ENCODE measurements at regions not wholly inside any gene's neighbourhood (a gene's known extent, or its start where the extent isn't known, plus 50 kb on each side); places are given as distances from the start of the nearest gene placed in this dataset.

DNA sequence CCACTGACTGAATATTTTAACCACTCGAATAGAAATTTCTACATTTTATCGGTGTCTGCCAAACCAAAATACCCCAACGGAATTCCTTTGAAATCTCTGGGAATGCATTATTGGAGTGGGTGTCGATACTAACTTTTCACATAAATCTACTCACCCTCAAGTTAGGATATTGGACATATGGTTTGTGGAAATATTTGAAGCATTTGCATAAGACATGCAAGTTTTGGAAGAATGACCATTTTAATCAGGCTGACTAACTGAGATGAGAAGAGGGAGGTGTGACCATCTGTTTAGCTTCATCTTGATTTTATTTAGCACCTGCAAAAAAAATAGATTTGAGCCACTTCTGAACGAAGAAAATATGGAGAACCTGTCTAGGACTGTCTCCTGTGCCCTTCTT is 61.2 kb downstream of the KLF6 start:
- no peaks in the 10 kb centered on the region for H3K4me1 ChIP-seq (ENCODE audit: control insufficient read depth, insufficient read depth, low read length)
- H3K27ac ChIP-seq (ENCODE audit: low read length) = no peak overlapping the region
- no peaks in the 10 kb centered on the region for H3K27me3 ChIP-seq (ENCODE audit: control insufficient read depth in 1 of 2, insufficient read depth in 2 of 2, low read length in 2 of 2)
- H3K36me3 ChIP-seq (ENCODE audit: control insufficient read depth in 2 of 2, insufficient read depth in 2 of 2, low read length in 2 of 2) = no peaks in the 10 kb centered on the region
- H3K4me3 ChIP-seq (ENCODE audit: low read length in 2 of 2) = no peak overlapping the region
- H3K9ac ChIP-seq (ENCODE audit: low read length in 2 of 2) = no peak overlapping the region
- no peaks in the 10 kb centered on the region for H3K9me3 ChIP-seq (ENCODE audit: control insufficient read depth in 2 of 2, low read length in 2 of 2)

DNA sequence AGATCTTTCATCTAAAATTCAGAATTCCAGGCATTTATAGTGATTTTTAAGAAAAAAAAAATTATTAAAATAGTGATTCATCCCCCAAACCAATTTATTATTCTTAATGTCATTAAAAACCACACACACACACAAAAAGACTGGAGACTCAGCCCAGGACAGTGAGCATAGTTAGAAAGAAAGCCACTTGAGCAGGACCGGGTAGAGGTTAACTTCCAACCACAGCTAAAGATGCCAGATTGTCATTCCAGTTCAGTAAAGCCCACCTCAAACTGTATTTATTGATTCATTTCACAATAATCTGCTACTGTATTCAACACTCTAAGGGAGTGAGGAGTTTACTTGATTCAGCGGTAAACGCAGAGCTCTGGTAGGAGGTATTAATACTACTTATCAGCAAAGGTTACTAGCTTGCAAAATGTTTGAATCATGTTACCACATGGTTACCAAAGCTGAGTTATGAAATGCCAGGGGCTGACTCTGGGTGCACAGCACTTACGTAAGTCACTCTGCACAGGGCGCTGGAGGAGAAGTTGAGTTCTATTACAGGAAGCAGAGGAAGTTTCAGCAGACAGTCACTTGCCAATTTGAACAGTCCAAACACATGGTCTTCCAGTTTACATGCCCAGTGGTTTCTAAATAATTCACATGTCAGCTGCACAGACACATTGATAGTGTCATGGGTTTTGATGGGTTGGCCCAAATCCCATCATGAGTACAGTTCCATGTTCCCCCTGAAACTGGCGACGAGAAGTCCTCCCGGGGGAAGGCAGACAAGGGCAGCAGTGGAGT is 64.6 kb downstream of the KLF6 start:
- Histone ChIP-seq H3K36me3 (ENCODE audit: control insufficient read depth in 2 of 2, insufficient read depth in 2 of 2, low read length in 2 of 2) (no peaks in the 10 kb centered on the region), H3K27me3 (ENCODE audit: control insufficient read depth in 1 of 2, insufficient read depth in 2 of 2, low read length in 2 of 2) (no peaks in the 10 kb centered on the region), H3K4me1 (ENCODE audit: control insufficient read depth, insufficient read depth, low read length) (peaks cover 2% of the 10 kb centered on the region), H3K9ac (ENCODE audit: low read length in 2 of 2) (no peak overlapping the region), H3K27ac (ENCODE audit: low read length) (no peak overlapping the region), H3K4me3 (ENCODE audit: low read length in 2 of 2) (no peak overlapping the region), H3K9me3 (ENCODE audit: control insufficient read depth in 2 of 2, low read length in 2 of 2) (no peaks in the 10 kb centered on the region)

DNA sequence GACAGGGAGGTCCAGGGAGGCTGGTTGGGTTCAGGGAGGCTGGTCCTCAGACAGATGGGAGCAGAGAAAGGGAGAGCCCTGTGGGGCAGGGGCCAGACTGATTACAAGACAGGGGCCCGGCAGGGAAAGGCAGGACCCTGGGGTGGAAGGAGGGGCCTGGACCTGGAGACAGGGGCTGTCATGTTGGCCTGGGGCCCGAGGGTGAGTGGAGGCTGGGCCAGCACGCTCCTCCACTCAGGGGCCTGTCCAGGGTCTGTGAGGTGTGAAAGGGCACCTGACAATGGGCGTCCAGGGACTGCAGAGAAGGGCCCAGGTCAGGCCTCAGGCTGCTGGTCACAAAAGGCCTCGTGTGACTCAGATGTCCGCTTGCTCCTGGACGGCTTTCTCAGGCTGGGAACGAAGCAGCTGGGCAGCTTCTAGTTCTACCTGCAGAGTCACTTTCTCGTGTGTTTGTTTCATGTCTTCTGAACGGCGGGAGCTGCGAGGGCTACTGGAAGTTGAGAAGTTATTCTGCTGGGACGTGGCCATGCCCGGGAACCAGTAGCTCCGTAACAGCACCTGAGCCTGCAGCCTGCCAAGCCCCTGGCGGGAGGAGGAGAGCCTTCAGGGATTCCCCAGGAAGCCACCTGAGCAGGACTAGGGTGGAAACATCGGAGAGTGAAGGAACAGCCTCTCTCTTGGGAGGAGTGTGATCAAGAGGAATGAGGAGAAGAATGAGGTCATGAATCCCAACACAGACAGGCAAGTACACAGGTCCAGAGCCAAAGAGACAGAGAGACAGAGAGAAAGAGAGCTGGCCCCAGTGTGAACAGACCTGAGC is 65.8 kb downstream of the KLF6 start:
- H3K4me3 ChIP-seq (ENCODE audit: low read length in 2 of 2) = no peak overlapping the region
- H3K27me3 ChIP-seq (ENCODE audit: control insufficient read depth in 1 of 2, insufficient read depth in 2 of 2, low read length in 2 of 2) = no peaks in the 10 kb centered on the region
- no peak overlapping the region for H3K9ac ChIP-seq (ENCODE audit: low read length in 2 of 2)
- H3K36me3 ChIP-seq (ENCODE audit: control insufficient read depth in 2 of 2, insufficient read depth in 2 of 2, low read length in 2 of 2) = no peaks in the 10 kb centered on the region
- no peaks in the 10 kb centered on the region for H3K9me3 ChIP-seq (ENCODE audit: control insufficient read depth in 2 of 2, low read length in 2 of 2)
- no peak overlapping the region for H3K27ac ChIP-seq (ENCODE audit: low read length)
- peaks cover 5% of the 10 kb centered on the region for H3K4me1 ChIP-seq (ENCODE audit: control insufficient read depth, insufficient read depth, low read length)

DNA sequence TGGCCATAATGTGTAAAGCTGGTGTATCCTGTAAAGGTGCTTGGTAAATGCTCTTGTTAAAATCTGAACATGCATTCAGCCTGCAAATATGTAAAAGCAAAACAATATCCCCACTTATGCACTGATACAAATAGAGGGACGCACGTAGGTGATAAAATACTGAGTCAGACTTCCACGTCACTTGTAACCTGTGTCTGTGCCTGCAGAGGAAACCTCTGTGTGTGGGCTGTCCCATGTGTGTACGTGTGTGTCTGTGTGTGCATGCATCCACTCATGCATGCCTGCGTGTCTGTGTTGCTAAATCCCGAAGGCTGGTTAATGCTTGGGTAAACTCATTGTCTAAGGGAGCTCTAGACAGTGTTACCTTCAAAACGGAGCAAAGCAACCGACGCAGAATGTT is 68.9 kb downstream of the KLF6 start:
- H3K4me3 ChIP-seq (ENCODE audit: low read length in 2 of 2) = no peak overlapping the region
- peaks cover 0 to 8% of the 10 kb centered on the region in 2 donors for H3K9me3 ChIP-seq (ENCODE audit: control insufficient read depth in 2 of 2, low read length in 2 of 2)
- H3K9ac ChIP-seq (ENCODE audit: low read length in 2 of 2) = no peak overlapping the region
- H3K27ac ChIP-seq (ENCODE audit: low read length) = no peak overlapping the region
- H3K36me3 ChIP-seq (ENCODE audit: control insufficient read depth in 2 of 2, insufficient read depth in 2 of 2, low read length in 2 of 2) = no peaks in the 10 kb centered on the region
- H3K27me3 ChIP-seq (ENCODE audit: control insufficient read depth in 1 of 2, insufficient read depth in 2 of 2, low read length in 2 of 2) = no peaks in the 10 kb centered on the region
- H3K4me1 ChIP-seq (ENCODE audit: control insufficient read depth, insufficient read depth, low read length) = peaks cover 5% of the 10 kb centered on the region

DNA sequence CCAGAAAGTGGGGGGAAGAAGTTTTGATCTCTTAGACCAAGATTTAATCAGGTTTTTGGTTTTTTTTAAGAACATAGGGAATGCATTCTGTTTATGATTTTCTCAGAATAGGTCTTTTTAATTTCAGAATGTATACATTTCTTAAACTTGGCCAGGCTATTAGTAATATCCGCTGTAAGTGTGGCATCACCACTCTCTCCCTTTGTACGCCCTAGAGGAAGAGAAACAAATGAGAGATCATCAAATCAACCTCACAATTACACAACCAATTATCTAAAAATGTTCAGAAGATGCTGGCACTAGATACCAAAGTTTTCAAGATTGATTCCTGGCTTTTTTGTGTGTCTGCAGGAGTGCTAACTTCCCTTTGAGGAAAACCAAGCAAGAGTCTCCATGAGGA is 70.0 kb downstream of the KLF6 start:
- Histone ChIP-seq H3K4me1 (ENCODE audit: control insufficient read depth, insufficient read depth, low read length) (peaks cover 5% of the 10 kb centered on the region), H3K9me3 (ENCODE audit: control insufficient read depth in 2 of 2, low read length in 2 of 2) (peaks cover 0 to 8% of the 10 kb centered on the region in 2 donors), H3K9ac (ENCODE audit: low read length in 2 of 2) (no peak overlapping the region), H3K27ac (ENCODE audit: low read length) (no peak overlapping the region), H3K27me3 (ENCODE audit: control insufficient read depth in 1 of 2, insufficient read depth in 2 of 2, low read length in 2 of 2) (no peaks in the 10 kb centered on the region), H3K36me3 (ENCODE audit: control insufficient read depth in 2 of 2, insufficient read depth in 2 of 2, low read length in 2 of 2) (no peaks in the 10 kb centered on the region), H3K4me3 (ENCODE audit: low read length in 2 of 2) (no peak overlapping the region)

DNA sequence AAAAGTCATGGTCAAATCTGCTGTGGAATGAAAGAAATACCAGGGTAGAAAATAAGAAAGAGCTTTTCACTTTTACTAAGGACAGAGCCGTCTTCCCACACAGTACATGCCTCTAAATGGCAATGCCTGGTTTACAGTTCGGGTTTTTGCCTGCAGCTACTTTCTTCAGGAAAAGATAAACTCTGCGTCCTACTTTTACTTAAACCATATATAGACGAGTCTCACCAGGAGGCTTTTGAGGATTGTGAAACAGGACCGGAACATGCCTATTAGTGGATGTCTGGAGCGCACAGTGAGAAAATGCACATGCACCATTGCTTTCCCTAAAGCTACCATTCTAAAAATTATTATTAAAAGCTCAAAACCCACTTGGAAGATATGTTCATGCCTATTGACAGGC is 70.5 kb downstream of the KLF6 start:
- H3K27ac ChIP-seq (ENCODE audit: low read length) = no peak overlapping the region
- H3K9ac ChIP-seq (ENCODE audit: low read length in 2 of 2) = no peak overlapping the region
- peaks cover 0 to 8% of the 10 kb centered on the region in 2 donors for H3K9me3 ChIP-seq (ENCODE audit: control insufficient read depth in 2 of 2, low read length in 2 of 2)
- peaks cover 5% of the 10 kb centered on the region for H3K4me1 ChIP-seq (ENCODE audit: control insufficient read depth, insufficient read depth, low read length)
- H3K4me3 ChIP-seq (ENCODE audit: low read length in 2 of 2) = no peak overlapping the region
- H3K27me3 ChIP-seq (ENCODE audit: control insufficient read depth in 1 of 2, insufficient read depth in 2 of 2, low read length in 2 of 2) = no peaks in the 10 kb centered on the region
- H3K36me3 ChIP-seq (ENCODE audit: control insufficient read depth in 2 of 2, insufficient read depth in 2 of 2, low read length in 2 of 2) = no peaks in the 10 kb centered on the region

DNA sequence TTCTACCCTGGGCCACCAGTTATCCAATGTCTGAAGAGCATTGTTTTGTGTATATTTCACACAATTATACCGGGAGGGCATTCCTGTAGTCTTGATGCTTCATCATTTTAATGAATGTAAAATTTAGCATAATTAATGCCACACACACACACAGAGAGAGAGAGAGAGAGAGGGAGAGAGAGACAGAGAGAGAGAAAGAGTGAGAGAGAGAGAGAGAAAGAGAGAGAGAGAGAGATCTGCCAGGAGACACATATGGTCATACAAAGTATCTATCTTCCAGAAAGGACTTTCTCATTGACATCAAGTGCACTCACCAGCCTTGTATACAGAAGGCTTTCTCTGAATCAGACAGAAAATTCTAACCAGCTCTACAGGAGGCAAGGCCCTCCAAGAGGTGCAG is 72.3 kb downstream of the KLF6 start:
- H3K27ac ChIP-seq (ENCODE audit: low read length) = no peak overlapping the region
- no peaks in the 10 kb centered on the region for H3K36me3 ChIP-seq (ENCODE audit: control insufficient read depth in 2 of 2, insufficient read depth in 2 of 2, low read length in 2 of 2)
- H3K9ac ChIP-seq (ENCODE audit: low read length in 2 of 2) = no peak overlapping the region
- H3K4me1 ChIP-seq (ENCODE audit: control insufficient read depth, insufficient read depth, low read length) = peaks cover 5% of the 10 kb centered on the region
- H3K4me3 ChIP-seq (ENCODE audit: low read length in 2 of 2) = no peak overlapping the region
- H3K27me3 ChIP-seq (ENCODE audit: control insufficient read depth in 1 of 2, insufficient read depth in 2 of 2, low read length in 2 of 2) = no peaks in the 10 kb centered on the region
- H3K9me3 ChIP-seq (ENCODE audit: control insufficient read depth in 2 of 2, low read length in 2 of 2) = peaks cover 0 to 8% of the 10 kb centered on the region in 2 donors

DNA sequence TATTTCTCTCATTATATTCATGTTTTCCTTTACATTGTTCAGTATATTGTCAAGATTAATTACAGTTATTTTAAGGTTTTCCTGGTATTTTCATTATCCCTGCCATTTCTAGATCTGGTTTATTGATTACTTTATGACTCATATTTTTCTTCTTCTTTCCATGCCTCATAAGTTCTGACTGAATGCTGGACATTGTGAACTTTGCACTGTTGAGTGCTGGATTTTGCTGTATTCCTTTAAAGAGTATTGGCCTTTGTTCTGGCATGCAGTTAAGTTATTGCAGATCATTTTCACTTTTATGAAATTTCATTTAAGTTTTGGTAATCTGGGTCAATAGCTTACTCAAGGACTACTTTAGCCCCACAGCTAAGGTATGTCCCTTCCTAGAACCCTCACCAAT is 73.1 kb downstream of the KLF6 start:
- Histone ChIP-seq H3K27ac (ENCODE audit: low read length) (no peak overlapping the region), H3K4me3 (ENCODE audit: low read length in 2 of 2) (no peak overlapping the region), H3K4me1 (ENCODE audit: control insufficient read depth, insufficient read depth, low read length) (peaks cover 5% of the 10 kb centered on the region), H3K9me3 (ENCODE audit: control insufficient read depth in 2 of 2, low read length in 2 of 2) (peaks cover 0 to 8% of the 10 kb centered on the region in 2 donors), H3K27me3 (ENCODE audit: control insufficient read depth in 1 of 2, insufficient read depth in 2 of 2, low read length in 2 of 2) (no peaks in the 10 kb centered on the region), H3K9ac (ENCODE audit: low read length in 2 of 2) (no peak overlapping the region), H3K36me3 (ENCODE audit: control insufficient read depth in 2 of 2, insufficient read depth in 2 of 2, low read length in 2 of 2) (no peaks in the 10 kb centered on the region)

DNA sequence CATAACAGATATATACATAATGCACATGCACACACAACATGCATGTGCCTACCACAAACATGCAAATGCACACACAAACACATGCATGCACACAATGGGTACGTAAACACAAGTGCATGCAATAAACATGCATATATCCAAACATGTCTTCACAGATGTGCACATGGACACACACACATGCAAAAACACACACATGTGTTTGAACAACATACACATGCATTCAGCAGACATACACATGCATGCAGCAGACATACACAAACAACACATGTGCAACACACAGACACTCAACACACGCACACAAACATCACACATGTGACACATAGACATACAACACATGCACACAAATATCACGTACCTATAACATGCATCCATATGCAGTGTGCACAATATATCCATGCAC is 74.2 kb downstream of the KLF6 start:
- Histone ChIP-seq H3K9ac (ENCODE audit: low read length in 2 of 2) (no peak overlapping the region), H3K9me3 (ENCODE audit: control insufficient read depth in 2 of 2, low read length in 2 of 2) (peaks cover 0 to 8% of the 10 kb centered on the region in 2 donors), H3K4me3 (ENCODE audit: low read length in 2 of 2) (no peak overlapping the region), H3K27ac (ENCODE audit: low read length) (no peak overlapping the region), H3K4me1 (ENCODE audit: control insufficient read depth, insufficient read depth, low read length) (peaks cover 3% of the 10 kb centered on the region), H3K27me3 (ENCODE audit: control insufficient read depth in 1 of 2, insufficient read depth in 2 of 2, low read length in 2 of 2) (no peaks in the 10 kb centered on the region), H3K36me3 (ENCODE audit: control insufficient read depth in 2 of 2, insufficient read depth in 2 of 2, low read length in 2 of 2) (no peaks in the 10 kb centered on the region)

DNA sequence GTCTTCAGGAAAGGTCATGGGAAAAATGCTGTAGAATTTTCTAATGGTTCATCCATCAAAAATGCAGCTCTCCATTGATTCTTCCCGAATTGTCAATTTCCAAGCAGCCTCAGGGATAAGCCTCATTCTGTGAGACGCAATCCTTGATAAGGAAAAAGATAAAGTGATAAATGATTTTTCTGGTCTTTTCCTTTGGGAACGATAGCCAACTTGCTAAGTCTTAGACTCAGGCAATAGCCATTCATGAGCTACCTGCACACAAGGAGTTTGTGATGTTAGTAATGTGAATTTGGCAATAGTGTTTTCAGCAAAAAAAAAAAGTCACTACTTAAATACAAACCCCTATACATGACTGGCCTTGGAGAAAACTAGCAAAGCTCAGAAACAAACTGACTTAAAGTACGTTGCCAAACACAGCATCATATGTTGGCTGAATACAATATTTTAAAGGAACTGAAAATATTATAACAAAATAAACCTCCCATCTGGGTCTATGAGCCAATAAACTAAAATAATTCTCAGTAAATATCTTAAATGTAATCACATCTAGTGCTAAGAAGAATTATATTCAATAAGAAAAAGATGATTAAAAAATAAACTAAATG is 75.5 kb downstream of the KLF6 start:
- Histone ChIP-seq H3K9ac (ENCODE audit: low read length in 2 of 2) (no peak overlapping the region), H3K4me1 (ENCODE audit: control insufficient read depth, insufficient read depth, low read length) (peaks cover under 1% of the 10 kb centered on the region), H3K27ac (ENCODE audit: low read length) (no peak overlapping the region), H3K4me3 (ENCODE audit: low read length in 2 of 2) (no peak overlapping the region), H3K9me3 (ENCODE audit: control insufficient read depth in 2 of 2, low read length in 2 of 2) (peaks cover 0 to 8% of the 10 kb centered on the region in 2 donors), H3K36me3 (ENCODE audit: control insufficient read depth in 2 of 2, insufficient read depth in 2 of 2, low read length in 2 of 2) (no peaks in the 10 kb centered on the region), H3K27me3 (ENCODE audit: control insufficient read depth in 1 of 2, insufficient read depth in 2 of 2, low read length in 2 of 2) (no peaks in the 10 kb centered on the region)
